CD14-positive monocyte (primary cell): ENCODE measurements at regions not wholly inside any gene's neighbourhood (a gene's known extent, or its start where the extent isn't known, plus 50 kb on each side); places are given as distances from the start of the nearest gene placed in this dataset.
A peak's percentile ranks its signal among the peaks of the same experiment; 100 is the strongest.

ENCODE experiments used
- DNase-seq, 3 donors: peaks; one replicate each; pipeline ENCODE4 v3.0.0-alpha.2; 2011 to 2022
- H2AFZ ChIP-seq: 2 replicates; pipeline ENCODE4 v1.6.0; 2012; ENCODE audit warnings: mild to moderate bottlenecking, low read depth, low read length, inconsistent platforms; ENCODE audit not compliant: insufficient read depth, poor library complexity, severe bottlenecking
- H3K27ac ChIP-seq, 2 donors: 1 replicate in 1 of 2; 2 replicates in 1 of 2; pipeline ENCODE4 v1.5.1; 2012 to 2013; ENCODE audit warnings: low read length in 2 of 2, control low read depth in 1 of 2, inconsistent platforms in 1 of 2, low read depth in 1 of 2, mild to moderate bottlenecking in 1 of 2
- H3K27me3 ChIP-seq, 2 donors: one replicate each; pipeline versions ENCODE4 v1.6.0 to v1.6.1; 2011 to 2013; ENCODE audit warnings: low read length in 2 of 2; ENCODE audit not compliant: control insufficient read depth in 2 of 2, insufficient read depth in 2 of 2
- H3K36me3 ChIP-seq, 2 donors: replicated peaks in 1 of 2; 1 replicate in 1 of 2; 2 replicates in 1 of 2; pipeline versions ENCODE4 v1.5.1 to v1.6.1; 2012 to 2013; ENCODE audit warnings: low read length in 2 of 2, control low read depth in 1 of 2, inconsistent platforms in 1 of 2, mild to moderate bottlenecking in 1 of 2; ENCODE audit not compliant: insufficient read depth in 2 of 2, control insufficient read depth in 1 of 2
- H3K4me1 ChIP-seq, 2 donors: 1 replicate in 1 of 2; 2 replicates in 1 of 2; pipeline versions ENCODE4 v1.5.1 to v1.6.1; 2012 to 2013; ENCODE audit warnings: low read length in 2 of 2, control low read depth in 1 of 2, inconsistent platforms in 1 of 2, mild to moderate bottlenecking in 1 of 2, moderate library complexity in 1 of 2; ENCODE audit not compliant: insufficient read depth in 2 of 2, control insufficient read depth in 1 of 2
- H3K4me2 ChIP-seq: replicated peaks from 2 replicates; pipeline ENCODE3; 2012; ENCODE audit warnings: low read length, moderate library complexity, mild to moderate bottlenecking; ENCODE audit not compliant: poor library complexity, severe bottlenecking; ENCODE audit errors: extremely low read depth
- H3K4me3 ChIP-seq, 3 experiments: fragments of 200-600 bp in 1 of 3; sonication (generic) in 1 of 3; replicated peaks in 1 of 3; 1 replicate in 2 of 3; 2 replicates in 1 of 3; pipeline ENCODE4 v1.5.1; 2011 to 2013; ENCODE audit warnings: low read length in 3 of 3, mild to moderate bottlenecking in 3 of 3, control low read depth in 2 of 3, low read depth in 2 of 3, inconsistent platforms in 1 of 3, moderate library complexity in 1 of 3
- H3K79me2 ChIP-seq: 2 replicates; pipeline ENCODE4 v1.6.0; 2012; ENCODE audit warnings: mild to moderate bottlenecking, control low read depth, inconsistent platforms, low read length, moderate library complexity; ENCODE audit not compliant: insufficient read depth
- H3K9ac ChIP-seq: 2 replicates; pipeline ENCODE4 v1.6.0; 2017; ENCODE audit warnings: low read length, mild to moderate bottlenecking; ENCODE audit not compliant: insufficient read depth, poor library complexity, severe bottlenecking
- H3K9me3 ChIP-seq, 2 donors: replicated peaks in 1 of 2; 1 replicate in 1 of 2; 2 replicates in 1 of 2; pipeline versions ENCODE4 v1.5.1 to v1.6.1; 2012 to 2013; ENCODE audit warnings: low read length in 2 of 2, control low read depth in 1 of 2; ENCODE audit not compliant: control insufficient read depth in 1 of 2, insufficient read depth in 1 of 2
- H4K20me1 ChIP-seq: 2 replicates; pipeline ENCODE4 v1.6.0; 2012; ENCODE audit warnings: mild to moderate bottlenecking, low read length, control low read depth, moderate library complexity; ENCODE audit not compliant: insufficient read depth
- H3K27ac Mint-ChIP-seq, 7 donors: one replicate each; pipeline ENCODE4 v1.8.0; 2020; ENCODE audit warnings: mild to moderate bottlenecking in 7 of 7, mixed read lengths in 7 of 7, moderate library complexity in 6 of 7, inconsistent platforms in 2 of 7
- H3K27me3 Mint-ChIP-seq, 3 donors: one replicate each; pipeline ENCODE4 v1.8.0; 2021 to 2022; ENCODE audit warnings: low read depth in 3 of 3, mild to moderate bottlenecking in 3 of 3, mixed read lengths in 3 of 3, moderate library complexity in 3 of 3, inconsistent platforms in 1 of 3
- H3K36me3 Mint-ChIP-seq, 2 donors: one replicate each; pipeline ENCODE4 v1.8.0; 2020; ENCODE audit warnings: mixed read lengths in 2 of 2, inconsistent platforms in 1 of 2, mild to moderate bottlenecking in 1 of 2
- H3K4me1 Mint-ChIP-seq: one replicate; pipeline ENCODE4 v1.8.0; 2020; ENCODE audit warnings: mild to moderate bottlenecking, mixed read lengths
- H3K4me3 Mint-ChIP-seq, 2 donors: one replicate each; pipeline ENCODE4 v1.8.0; 2020; ENCODE audit warnings: mild to moderate bottlenecking in 2 of 2, mixed read lengths in 2 of 2, moderate library complexity in 1 of 2
- H3K9me3 Mint-ChIP-seq, 7 donors: one replicate each; pipeline ENCODE4 v1.8.0; 2020 to 2022; ENCODE audit warnings: mixed read lengths in 7 of 7, mild to moderate bottlenecking in 6 of 7, moderate library complexity in 6 of 7, inconsistent platforms in 2 of 7
- WGBS: methylation state at CpG from one replicate; pipeline ENCODE4 v1.1.5; 2013; ENCODE audit warnings: missing lambda C conversion rate; ENCODE audit not compliant: insufficient coverage; 5-methylcytosine and 5-hydroxymethylcytosine counted together
- intact Hi-C, 2 donors: fragments of 100-400 bp; cut with micrococcal nuclease; formaldehyde crosslinking; loops; one replicate each; pipeline versions ENCODE4 v1.15.0 to v1.15.1; 2023
- TF ChIP-seq, protein P1 (sequence below): fragments of 200-600 bp; IDR thresholded peaks from one replicate; pipeline ENCODE4 v1.8.0; 2022; ENCODE audit warnings: antibody characterized with exemption, mild to moderate bottlenecking

DNA sequence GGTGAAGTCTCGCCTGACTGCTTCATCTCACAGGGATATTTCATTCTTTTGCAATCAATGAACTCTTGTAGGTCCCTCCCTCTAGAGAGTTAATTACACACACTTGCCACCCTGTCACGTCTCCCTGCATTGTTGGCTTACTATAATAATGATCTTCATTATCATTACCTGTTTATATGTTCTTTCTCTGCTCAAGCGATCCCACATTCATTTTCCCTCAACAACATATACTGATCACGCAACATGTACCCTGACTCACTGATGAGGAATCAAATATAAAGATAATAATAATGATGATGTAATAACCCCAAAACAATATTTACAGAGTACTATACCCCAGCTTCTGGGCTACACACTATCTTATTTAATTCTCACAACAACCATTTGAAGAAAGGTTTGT lies 88.5 kb downstream of the FEM1C start:
- Mint-ChIP-seq H3K9me3 (peaks cover 0 to 4% (median 0%) of the 10 kb centered on the region in 7 donors), H3K27me3 (peaks cover 0 to 7% (median 4%) of the 10 kb centered on the region in 3 donors), H3K36me3 (no peaks in the 10 kb centered on the region), H3K27ac (peak overlapping the region in 1 of 7 donors; percentile 51), H3K4me3 (no peak overlapping the region), H3K4me1 (peaks cover 15% of the 10 kb centered on the region)
- H3K27ac ChIP-seq, result no peak overlapping the region
- no peak overlapping the region for H3K9ac ChIP-seq
- no peaks in the 10 kb centered on the region for H3K79me2 ChIP-seq
- no peak for DNase-seq
- no peaks in the 10 kb centered on the region for H3K27me3 ChIP-seq
- H3K36me3 ChIP-seq, result no peaks in the 10 kb centered on the region
- no peak overlapping the region for H3K4me3 ChIP-seq
- no peaks in the 10 kb centered on the region for H4K20me1 ChIP-seq
- no CpG with 5 or more reads among the region's 4 CpGs for WGBS
- intact Hi-C loops, result no loop called here
- TF ChIP-seq, protein P1, sequence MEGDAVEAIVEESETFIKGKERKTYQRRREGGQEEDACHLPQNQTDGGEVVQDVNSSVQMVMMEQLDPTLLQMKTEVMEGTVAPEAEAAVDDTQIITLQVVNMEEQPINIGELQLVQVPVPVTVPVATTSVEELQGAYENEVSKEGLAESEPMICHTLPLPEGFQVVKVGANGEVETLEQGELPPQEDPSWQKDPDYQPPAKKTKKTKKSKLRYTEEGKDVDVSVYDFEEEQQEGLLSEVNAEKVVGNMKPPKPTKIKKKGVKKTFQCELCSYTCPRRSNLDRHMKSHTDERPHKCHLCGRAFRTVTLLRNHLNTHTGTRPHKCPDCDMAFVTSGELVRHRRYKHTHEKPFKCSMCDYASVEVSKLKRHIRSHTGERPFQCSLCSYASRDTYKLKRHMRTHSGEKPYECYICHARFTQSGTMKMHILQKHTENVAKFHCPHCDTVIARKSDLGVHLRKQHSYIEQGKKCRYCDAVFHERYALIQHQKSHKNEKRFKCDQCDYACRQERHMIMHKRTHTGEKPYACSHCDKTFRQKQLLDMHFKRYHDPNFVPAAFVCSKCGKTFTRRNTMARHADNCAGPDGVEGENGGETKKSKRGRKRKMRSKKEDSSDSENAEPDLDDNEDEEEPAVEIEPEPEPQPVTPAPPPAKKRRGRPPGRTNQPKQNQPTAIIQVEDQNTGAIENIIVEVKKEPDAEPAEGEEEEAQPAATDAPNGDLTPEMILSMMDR, result no peak
- H3K9me3 ChIP-seq, result no peaks in the 10 kb centered on the region
- H3K4me2 ChIP-seq, result no peak overlapping the region
- no peak overlapping the region for H2AFZ ChIP-seq
- peaks cover 12 to 22% of the 10 kb centered on the region in 2 donors for H3K4me1 ChIP-seq

DNA sequence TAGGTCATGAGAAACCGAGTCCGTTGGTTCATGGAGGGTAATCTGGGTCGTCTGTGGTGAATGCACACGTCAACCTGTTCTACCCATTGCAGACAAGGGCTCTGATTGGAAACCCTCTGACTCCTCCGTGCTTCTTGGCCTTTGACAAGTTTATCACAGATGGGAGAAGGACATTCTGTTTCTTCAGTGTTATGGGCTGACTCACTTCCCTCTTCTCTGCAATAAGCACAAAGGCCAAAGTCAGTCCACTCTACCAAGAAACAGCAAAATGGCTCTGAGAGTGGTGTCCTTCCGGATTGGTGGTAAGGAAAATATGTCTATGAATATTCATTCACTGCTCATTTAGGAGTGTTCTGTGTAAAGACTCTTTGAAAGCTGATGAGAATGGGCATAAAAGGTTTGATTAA lies 89.3 kb downstream of the FEM1C start:
- H2AFZ ChIP-seq, result no peak overlapping the region
- Mint-ChIP-seq H3K36me3 (no peaks in the 10 kb centered on the region), H3K4me1 (peaks cover 20% of the 10 kb centered on the region), H3K4me3 (no peak overlapping the region), H3K27me3 (peaks cover 0 to 7% (median 4%) of the 10 kb centered on the region in 3 donors), H3K9me3 (peaks cover 0 to 4% (median 0%) of the 10 kb centered on the region in 7 donors), H3K27ac (no peak overlapping the region)
- no peaks in the 10 kb centered on the region for H4K20me1 ChIP-seq
- no peak overlapping the region for H3K4me2 ChIP-seq
- WGBS, result 94% methylated on average over 3 of the region's 6 CpGs
- H3K27ac ChIP-seq, result no peak overlapping the region
- TF ChIP-seq, protein P1, result no peak
- intact Hi-C loops, result no loop called here
- H3K79me2 ChIP-seq, result no peaks in the 10 kb centered on the region
- no peaks in the 10 kb centered on the region for H3K36me3 ChIP-seq
- DNase-seq, result peak in 2 of 3 donors; percentile 24 to 26
- no peak overlapping the region for H3K4me3 ChIP-seq
- H3K9me3 ChIP-seq, result no peaks in the 10 kb centered on the region
- H3K9ac ChIP-seq, result no peak overlapping the region
- H3K27me3 ChIP-seq, result no peaks in the 10 kb centered on the region
- H3K4me1 ChIP-seq, result peaks cover 15 to 23% of the 10 kb centered on the region in 2 donors
